ENCODE measurements at regions not wholly inside any gene's neighbourhood (a gene's known extent, or its start where the extent isn't known, plus 50 kb on each side); places are given as distances from the start of the nearest gene placed in this dataset.

GRCh38 chr16:74046524-74046923, 250.1 kb upstream of the PSMD7 start:
- TF ChIP-seq CTCF (conservative IDR thresholded peaks at IDR 0.05) (no peak), ZFX (IDR thresholded peaks at IDR 0.05) (no peak)

Measured in C4-2B (cell line).